NCI-H146 (cell line): ENCODE measurements at regions not wholly inside any gene's neighbourhood (a gene's known extent, or its start where the extent isn't known, plus 50 kb on each side); places are given as distances from the start of the nearest gene placed in this dataset.
"Not testable (repeated sequence)": the region's sequence is repeated elsewhere in the genome, so short reads cannot be mapped to it uniquely, and the experiment has no call there.

Experiments used
- DNase-seq: peaks from one replicate; lab custom pipeline; 2025; lab: John Stamatoyannopoulos, UW

DNA sequence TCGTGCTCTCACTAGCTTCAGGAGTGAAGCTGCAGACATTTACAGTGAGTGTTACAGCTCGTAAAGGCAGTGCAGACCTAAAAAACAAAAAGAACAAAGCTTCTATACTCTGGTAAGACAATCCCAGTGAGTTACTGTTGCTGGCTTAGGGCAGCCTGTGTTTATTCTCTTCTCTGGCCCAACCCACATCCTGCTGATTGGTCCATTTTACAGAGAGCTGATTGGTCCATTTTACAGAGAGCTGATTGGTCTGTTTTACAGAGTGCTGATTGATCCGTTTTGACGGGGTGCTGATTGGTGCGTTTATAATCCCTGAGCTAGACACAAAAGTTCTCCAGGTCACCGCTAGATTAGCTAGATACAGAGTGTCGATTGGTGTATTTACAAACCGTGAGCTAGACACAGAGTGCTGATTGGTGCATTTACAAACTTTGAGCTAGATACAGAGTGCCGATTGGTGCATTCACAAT, 158.0 kb downstream of the KLRB1 start:
- DNase-seq, result not testable (repeated sequence)

DNA sequence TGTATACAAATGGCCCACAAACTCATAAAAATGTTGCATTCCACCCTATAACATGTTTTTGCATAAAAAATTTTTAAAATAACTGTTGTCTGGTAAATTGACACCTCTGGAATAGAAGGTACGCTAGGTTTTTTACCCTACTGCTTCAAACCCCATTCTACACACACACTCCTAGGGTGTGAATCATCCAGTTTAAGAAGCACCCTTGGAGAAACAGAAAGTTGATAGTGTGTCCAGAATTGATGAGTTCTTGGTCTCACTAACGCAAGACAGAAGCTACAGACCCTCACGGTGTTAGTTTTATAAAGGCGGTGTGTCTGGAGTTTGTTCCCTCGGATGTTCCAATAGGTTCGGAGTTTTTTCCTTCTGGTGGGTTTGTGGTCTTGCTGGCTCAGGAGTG, 158.5 kb downstream of the KLRB1 start:
- no peak for DNase-seq

DNA sequence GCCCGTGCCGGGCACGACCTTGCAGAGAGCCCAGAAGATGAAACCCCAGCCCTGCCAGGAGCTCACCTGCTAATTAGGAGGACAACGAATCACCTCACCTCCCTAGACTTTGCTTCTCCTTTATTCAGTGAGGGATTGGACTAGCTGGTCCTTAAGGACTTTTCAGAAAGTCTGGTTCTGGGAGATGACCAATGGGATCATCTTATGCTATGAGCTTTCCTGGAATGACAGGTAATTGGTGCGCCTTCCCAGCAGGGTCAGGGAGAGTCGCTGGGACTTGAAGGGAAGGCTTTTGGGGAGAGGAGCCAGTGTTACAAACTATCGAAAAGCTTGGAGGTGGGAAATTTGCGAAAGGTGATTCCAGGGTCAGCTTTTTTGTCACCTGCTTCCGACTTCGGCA, 159.1 kb downstream of the KLRB1 start:
- peak; percentile 68 for DNase-seq

DNA sequence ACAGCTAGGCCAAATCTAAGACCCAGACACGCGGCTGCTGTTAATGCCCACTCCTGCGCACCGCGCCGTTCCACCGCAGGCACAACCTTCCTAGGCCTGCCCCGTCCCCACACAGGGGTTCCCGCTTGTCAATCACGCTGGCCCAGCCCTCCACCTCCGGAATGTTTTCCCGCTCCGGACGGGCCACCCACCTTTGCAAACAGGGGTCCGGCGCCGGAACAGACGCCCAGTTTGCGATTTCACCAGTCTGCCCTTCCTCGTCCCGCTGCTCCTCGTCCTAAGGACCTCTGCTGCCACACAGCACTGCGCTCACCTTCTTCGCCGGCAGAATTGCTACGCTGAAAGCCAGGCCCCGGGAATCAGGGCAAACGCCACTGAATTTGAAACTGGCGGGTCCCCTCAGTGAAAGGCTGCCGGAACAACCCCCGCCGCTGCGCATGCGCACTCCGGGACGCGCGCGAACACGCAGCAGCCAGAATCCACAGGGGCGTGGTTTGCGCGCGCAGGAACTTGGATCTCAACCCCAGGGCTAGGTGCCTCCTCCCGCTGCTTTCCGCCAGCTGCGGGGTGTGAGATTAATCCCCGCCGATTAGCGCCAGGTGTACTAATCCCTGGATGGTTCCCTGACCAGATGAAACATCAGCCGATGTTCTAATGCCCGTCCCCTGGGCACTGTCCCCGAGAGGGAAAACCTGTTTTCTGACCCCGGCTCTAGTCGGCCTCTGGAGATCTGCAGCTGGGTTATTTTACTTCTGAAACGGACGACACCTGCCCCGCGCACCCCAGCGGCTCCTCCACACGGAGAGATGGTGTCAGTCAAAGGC, 159.7 kb downstream of the KLRB1 start:
- DNase-seq, result peak; percentile 98

DNA sequence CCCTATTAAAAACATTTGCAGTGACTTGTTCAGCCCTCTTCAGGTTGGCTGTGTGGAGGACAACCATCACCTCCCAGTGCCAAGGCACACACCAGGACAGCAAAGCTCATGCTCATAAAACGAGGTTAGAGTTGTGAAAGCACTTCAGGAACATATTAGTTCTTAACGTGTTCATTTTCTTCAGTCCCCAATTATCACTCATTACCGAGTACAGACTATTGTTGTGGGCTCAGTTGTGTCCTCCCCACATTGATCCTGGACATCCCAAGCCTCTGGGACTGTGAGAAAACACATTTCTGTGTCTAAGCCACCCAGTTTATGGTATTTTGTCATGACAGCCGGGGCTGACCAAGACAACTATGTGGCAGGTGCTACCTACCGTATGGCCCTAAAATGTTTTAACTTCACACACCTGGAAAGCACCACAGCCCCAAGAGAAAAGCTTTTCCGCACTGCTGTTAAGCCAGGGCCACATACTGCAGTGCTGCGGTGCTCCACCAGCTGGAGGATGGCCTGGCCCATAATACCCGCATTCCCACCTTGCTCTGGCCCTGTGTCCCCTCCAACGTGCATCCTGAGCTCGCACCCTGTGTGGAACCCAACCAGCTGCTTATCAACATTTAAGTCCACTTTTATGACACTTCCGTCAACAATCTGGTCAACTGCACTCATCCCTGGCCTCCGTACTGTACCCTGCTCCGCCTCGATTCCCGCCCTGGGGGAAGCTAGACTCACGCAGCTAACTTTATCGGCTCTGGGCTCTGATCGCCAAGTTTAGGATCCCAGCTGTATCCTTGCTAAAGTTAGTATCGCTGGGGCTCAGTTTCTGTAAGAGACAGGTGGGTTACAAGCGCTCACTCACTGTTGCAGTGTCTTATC, 160.6 kb downstream of the KLRB1 start:
- DNase-seq, result not testable (repeated sequence)

DNA sequence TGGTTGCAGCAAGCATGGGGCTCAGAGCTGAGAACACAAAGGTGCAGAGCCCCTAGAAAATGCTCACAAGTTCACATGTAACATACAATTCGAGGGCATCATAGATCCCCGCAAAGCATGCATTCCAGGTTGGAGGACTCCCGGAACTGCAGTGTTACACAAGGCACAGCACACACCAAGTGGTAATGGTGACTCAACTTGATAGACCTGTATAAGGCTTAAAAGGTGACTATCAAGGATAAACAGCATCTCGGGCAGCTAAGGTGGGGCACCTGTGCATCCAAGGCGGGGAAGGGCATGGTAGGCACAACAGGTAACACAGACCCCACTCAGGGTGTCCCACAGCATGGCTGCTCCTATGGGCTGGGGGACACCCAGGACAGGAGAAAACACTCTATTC, 167.3 kb downstream of the KLRB1 start:
- not testable (repeated sequence) for DNase-seq

DNA sequence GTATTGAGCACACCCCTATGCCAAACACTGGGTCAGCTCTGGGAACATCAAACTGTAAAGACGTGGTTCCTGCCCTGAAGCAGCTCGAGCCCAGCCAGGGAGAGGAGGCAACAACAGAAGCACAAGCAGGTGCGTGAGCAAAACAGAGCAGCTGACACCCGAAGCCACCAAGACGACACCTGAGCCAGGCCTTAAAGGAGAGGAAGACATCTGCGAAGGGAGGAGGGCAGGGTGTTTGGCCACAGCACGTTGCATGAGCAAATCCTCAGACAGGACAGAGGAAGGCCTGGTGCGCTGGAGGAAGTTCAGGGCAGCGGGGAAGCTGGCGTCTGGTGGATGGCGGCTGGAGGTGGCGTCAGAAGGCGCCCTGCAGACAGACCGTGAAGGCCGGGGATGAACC, 172.0 kb downstream of the KLRB1 start:
- DNase-seq, result not testable (repeated sequence)

DNA sequence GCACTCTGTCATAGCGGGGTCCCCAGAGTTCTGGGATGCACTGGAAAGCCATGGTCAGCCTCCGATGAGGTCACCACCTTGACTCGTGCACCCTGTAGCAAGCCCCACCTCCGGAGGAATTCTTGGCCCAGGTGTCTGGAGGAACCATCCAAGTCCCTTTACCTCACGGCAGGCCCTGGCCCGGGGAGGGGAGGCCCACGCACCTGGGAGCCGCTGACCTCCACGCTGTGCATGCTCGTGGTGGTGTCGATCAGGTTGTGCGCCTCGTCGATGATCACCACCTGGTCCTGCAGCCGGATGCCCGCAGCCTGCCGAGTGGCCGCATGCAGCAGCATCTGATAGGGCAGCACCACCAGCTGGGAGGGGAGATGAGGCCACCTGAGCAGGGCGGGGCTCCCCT, 177.3 kb downstream of the KLRB1 start:
- DNase-seq, result not testable (repeated sequence)

DNA sequence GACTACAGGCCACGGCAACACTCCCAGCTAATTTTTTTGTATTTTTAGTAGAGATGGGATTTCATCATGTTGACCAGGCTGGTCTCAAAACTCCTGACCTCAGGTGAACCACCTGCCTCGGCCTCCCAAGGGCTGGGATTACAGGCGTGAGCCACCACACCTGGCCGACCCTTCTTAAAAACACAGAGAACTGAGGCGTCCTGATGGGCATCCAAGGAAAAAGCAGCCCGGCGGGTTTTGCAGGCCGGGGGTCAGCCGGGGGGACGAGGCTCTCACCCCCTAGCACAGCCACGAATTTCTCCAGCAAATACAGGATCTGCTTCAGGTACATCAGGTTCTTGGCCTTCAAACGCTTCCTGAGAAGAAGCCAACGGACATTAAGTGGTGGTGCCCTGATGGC, 178.9 kb downstream of the KLRB1 start:
- DNase-seq, result not testable (repeated sequence)

DNA sequence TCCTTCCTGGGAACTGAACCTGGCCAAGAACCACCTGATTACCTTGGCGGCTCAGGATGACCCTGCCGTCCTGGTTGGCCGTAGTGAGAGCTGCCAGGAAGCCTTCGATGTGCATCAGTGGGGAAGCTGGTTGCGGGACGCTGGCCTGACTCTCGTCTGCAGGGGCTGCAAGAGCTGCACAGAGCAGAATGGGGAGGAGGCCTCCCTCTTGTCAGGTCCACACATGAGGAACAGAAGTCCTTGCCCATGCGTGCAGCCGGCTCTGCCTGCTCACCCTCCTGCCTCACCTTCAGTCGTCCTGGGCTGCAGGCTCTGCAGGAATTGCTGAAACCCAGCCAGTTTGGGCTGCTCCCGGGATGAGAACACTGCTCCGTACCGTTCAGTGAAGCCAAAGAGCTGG, 182.3 kb downstream of the KLRB1 start:
- not testable (repeated sequence) for DNase-seq

DNA sequence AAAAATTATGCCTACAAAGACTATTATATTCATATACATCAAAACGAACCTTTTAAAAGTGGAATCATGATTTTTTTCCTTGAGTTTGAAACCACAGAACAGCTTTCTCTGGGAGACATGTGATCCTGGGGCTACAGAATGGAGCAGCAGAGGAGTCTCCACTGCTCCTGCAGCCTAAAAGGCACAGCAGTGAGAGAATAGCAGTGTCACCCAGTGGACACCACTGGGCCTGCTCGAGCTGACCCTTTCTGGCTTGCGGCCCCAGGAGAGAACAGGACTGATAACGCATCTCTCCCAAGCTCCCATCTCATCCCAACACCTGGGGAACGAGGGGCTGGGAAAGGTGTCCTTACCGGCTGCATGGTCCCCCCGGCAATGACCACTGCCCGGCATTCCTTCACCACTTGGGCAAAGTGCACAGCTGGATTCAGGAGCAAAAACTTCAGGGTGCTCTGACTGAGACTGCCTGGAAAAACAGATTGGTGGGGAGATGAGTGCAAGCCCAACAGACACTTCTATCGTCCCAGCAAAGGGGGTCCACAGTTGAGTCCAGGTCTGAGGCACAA, 183.5 kb downstream of the KLRB1 start:
- not testable (repeated sequence) for DNase-seq

DNA sequence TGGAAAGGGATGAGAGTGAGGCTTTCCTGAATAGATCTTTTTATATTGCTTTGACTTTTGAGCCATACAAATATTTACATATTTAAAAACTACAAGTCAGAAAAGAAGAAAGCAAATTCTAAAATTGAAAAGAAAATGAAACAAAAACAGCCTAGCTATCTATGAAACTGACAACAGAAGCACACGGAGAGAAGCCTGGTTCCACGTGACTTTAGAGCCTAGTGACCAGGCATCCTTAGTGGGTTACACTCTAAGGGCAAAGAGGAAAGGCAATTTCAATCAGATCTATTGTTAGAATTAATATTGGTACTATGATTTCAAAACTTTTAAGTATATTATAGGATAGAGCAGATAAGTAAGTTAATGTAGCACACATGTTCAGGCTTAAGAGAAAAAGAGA, 185.0 kb downstream of the KLRB1 start:
- DNase-seq, result not testable (repeated sequence)

DNA sequence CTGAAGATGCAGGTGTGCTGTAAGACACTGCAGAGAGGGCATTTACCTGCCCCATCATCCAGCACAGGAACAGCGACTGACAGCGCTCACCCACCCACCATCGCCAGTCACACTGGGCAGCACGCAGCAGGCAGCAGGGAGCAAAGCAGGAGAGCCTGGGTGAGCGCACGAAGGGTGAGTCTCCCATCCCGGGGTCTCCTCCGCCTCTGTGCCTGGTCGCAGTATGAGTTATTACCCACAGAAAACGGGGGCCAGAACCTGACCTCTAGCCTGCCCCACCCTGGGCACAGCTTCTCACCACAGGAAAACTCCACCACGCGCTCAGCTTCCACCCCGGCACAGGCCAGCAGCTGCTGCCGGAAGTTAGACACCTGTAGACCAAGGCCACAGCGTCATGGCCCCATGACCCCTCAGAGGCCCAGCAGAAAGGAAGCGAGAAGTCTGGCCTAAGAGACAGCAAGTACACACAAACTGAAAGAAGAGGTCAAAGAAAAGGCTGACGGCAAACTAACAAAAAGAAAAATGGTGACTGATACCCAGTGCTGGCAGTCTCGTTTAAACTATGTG, 186.1 kb downstream of the KLRB1 start:
- DNase-seq, result not testable (repeated sequence)

DNA sequence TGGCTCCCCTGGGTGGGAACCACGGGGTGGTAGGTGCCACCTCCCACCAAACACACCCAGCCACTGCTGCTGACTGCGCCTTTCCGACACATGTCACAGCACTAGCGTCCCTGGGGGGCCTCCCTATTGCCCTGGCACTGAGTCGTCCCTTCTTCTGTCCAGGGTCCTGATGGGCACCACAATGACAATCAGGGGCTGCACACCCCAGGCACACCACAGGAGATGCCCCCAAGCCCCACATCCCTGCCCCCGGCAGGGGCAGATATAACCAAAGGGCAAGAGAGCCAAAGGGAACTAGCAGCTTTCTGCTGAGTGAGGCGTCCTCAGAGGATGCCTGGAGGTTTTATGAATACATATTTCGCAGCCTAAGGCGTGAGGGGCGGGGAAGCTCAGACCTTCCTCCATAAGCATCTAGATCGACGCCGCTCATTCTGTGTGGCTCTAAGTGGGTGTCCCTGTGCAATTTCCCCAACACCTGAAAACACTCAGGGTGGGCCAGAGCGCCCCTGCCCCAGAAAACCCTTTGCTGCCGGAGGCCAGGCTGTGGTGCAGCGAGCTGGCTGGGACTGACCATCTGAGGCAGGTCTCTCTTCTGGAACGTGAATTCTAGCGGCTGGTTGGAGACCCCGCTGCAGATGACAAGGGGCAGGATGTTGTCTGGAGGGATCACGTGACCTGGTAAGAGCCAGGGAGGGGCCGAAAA, 186.7 kb downstream of the KLRB1 start:
- DNase-seq, result not testable (repeated sequence)

DNA sequence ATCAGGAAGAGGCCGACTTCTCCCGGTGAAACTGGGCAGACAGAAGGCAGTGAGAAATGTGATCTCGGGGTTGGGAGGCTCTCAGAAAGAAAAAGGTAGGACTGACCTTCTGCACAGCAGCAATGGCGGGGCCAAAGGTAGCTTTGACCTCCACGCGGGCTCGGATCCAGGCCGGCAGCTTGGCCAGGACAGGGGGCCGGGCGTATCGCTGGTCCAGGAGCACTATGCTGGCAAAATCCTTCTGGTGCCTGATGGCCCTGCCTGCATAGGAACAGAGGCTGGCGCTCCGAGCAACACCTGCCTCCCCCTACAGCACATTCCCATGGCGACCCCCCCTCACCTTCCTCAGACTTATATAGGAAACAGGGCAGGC, 189.1 kb downstream of the KLRB1 start:
- DNase-seq, result not testable (repeated sequence)

DNA sequence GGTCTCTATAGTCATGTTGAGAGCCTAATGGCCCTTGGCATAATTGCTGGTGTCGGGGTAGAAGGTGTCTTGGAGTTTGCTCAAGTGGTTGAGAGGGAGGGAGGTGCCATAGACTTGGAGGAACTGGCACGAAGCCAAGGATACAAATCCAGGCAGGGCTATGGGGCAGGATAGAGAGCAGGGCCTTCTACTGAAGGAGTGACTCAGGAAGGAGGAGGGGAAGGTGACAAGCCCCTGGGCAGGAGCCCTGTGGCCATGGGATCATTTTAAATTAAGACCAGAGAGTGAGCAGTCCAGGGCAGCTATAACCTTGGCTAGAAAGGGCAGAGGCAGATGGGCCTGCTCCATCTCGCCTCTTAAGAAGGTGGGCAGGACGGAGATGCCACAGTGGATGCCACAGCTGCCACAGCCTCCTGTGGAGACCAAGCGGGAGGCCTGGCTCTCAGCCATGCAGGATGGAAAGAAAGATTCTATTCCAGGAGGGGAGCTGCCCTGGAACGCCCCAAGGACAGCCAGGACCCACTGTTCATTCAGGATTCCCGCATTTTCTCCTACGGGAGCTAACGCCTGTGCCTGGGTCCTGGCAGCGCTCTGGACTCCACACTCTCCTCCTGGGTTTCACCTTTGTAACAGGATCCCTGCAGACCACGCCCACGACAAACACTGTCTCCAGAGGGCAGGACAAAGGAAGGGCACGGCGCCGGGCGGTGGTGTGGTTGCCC, 189.6 kb downstream of the KLRB1 start:
- not testable (repeated sequence) for DNase-seq

DNA sequence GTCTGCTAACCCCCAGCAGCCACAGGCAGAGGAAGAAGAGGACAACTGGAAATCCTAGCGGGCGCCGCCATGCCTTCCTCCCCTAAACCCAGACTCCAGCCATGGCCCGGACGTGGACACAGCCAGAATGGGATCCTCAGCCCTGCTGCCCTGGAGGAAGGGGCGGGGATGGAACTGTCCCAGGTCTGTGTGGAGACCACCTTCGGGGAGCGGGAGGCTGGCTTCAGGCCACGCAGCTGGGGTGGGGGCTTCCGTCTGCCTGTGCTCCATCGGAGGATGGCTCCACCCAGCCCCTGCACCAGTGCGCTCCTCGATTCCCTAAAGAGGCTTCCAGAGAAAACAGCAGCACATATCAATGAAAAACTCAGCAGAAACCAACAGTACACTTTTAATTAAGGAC, 190.4 kb downstream of the KLRB1 start:
- DNase-seq, result not testable (repeated sequence)

DNA sequence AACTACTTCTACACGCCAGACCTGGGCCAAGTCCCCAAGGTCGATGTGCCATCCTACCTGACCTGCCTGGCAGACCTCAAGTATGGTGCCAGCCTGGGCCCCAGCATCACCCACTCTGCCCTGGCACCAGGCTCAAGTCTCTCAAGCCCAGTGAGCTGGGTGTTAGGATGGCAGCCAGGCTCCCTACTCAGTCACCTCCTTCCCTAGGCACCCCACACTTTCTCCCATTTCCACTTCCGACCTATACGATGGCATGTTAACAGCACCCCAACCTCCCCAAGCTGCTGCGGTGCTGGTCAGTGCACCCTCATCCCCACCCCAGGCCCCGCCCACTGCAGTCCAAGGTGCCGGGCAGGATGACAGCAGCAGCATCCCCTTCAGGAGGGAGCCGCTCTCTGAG, 191.4 kb downstream of the KLRB1 start:
- not testable (repeated sequence) for DNase-seq

DNA sequence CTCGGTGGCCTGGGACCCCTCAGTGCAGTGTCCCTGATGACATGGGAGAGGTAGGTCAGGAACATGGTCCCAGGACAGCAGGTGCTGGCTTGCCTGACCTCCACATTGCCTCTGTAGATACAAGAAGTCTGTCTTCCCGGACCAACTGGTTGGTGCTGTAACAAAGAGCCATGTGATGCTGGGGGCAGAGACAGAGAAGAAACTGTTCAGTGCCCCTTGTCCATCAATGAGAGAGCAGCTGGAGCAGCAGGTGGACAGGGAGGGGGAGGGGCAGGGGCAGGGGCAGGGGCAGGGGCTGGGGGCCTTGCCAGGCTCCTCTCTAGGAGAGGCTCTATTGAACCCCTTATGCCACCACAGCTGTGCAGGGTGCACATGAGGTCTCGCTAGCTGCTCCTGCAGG, 191.8 kb downstream of the KLRB1 start:
- DNase-seq, result not testable (repeated sequence)

DNA sequence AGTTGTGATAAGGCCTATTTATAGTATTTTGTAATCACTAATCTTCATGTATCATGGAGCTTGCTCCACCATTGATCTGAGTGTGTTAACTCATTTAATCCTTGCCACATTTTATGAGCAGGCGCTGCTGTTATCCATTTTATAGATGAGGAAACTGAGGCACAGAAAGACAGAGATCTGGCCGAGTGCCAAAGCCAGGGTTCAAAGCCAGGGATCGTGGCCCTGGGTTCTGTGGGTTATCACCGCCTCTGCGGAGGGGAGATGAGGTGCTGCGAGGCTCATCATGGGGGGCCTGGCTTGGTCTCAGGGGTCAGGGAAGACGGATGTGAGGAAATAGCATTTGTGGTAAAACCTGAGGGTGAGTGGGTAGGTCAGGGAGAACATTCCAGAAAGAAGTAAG, 193.9 kb downstream of the KLRB1 start:
- DNase-seq, result not testable (repeated sequence)

DNA sequence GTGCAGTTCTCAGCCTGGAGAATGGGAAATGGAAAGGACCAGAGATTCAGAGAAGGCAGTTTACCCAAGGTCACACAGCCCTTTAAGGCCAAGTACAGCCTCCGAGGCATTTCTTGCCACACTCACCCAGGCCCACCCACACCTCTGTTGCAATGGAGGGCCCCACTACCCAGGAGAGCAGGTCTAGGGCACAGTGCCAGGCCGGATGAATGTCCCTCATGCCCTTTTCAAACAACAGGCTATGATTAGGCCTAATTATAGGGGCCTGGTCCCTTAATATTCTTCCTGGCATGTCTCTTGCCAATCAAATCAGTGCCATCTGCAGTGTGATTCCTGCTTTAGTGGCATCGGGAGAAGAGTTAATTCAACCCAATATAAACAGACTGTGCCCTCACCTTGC, 195.3 kb downstream of the KLRB1 start:
- not testable (repeated sequence) for DNase-seq
